ENCODE measurements at regions not wholly inside any gene's neighbourhood (a gene's known extent, or its start where the extent isn't known, plus 50 kb on each side); places are given as distances from the start of the nearest gene placed in this dataset.

- TF ChIP-seq, protein P1, sequence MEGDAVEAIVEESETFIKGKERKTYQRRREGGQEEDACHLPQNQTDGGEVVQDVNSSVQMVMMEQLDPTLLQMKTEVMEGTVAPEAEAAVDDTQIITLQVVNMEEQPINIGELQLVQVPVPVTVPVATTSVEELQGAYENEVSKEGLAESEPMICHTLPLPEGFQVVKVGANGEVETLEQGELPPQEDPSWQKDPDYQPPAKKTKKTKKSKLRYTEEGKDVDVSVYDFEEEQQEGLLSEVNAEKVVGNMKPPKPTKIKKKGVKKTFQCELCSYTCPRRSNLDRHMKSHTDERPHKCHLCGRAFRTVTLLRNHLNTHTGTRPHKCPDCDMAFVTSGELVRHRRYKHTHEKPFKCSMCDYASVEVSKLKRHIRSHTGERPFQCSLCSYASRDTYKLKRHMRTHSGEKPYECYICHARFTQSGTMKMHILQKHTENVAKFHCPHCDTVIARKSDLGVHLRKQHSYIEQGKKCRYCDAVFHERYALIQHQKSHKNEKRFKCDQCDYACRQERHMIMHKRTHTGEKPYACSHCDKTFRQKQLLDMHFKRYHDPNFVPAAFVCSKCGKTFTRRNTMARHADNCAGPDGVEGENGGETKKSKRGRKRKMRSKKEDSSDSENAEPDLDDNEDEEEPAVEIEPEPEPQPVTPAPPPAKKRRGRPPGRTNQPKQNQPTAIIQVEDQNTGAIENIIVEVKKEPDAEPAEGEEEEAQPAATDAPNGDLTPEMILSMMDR (conservative IDR thresholded peaks at IDR 0.05), result no peak
- TF ChIP-seq ZFX (IDR thresholded peaks at IDR 0.05), result no peak
Observed at GRCh38 chr4:106715825-106716224, 320.3 kb downstream of the DKK2 start.
